Jurkat, Clone E6-1 (cell line): ENCODE measurements at regions not wholly inside any gene's neighbourhood (a gene's known extent, or its start where the extent isn't known, plus 50 kb on each side); places are given as distances from the start of the nearest gene placed in this dataset.

Source experiments
- DNase-seq: peaks from one replicate; pipeline ENCODE4 v3.0.0-alpha.2; 2011; ENCODE audit warnings: low read depth, low spot score
- H3K4me3 ChIP-seq: 2 replicates; pipeline ENCODE4 v1.5.1; 2011; ENCODE audit warnings: mild to moderate bottlenecking, low read length, control low read depth, moderate library complexity

DNA sequence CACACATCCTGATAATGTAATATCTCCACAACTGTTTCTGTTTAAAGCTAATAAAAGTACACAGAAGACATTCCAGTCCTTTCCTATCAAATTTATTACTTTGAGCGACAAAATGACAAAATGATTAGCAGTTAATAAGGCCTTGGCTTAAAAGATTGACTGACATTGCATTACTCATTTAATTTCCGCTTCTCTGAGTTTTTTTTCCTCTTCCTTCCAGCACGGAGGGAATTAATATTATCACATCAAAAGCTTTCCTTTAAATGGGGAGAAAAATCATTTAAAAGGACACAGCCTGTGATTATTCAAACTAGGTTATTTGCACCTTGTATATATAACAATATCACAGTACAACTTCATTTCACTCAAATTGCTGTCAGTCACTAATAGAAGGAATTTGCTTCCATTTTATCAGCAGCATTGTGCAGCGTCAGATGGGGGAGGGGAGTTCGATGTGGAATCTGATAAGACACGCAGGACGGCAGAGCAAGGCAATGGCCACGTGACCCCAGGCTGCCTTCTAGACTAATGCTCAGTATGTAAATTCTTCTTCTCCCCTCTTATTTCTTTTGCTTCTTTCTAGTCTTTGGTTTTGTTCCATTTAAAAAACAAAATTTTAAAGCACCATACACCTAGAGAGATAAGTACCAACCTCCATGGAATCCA, 400.5 kb downstream of the IRX1 start:
- H3K4me3 ChIP-seq: no peak overlapping the region
- DNase-seq: no peak

- H3K4me3 ChIP-seq: no peak overlapping the region
- no peak for DNase-seq
Observed at GRCh38 chr5:3996707-3997336, 401.2 kb downstream of the IRX1 start.

DNA sequence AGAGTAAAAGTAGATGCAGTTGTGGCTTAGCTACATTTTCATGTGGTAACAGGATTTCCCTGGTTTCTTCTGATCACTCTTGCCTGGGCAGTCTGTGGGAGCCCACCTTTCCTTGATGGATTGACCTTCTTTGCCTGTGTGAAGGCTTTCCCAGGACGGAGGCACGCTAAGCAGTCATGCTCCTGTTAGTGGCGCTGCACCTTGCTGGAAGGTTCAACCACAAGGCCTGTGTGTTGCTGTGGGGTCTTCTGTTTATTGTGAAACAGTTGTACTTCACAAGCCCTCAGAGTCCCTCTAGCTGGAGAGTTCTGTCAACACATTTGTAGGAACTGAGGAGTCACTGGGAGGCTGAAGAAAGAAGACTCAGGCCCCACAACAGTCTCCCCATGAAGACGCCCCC, 402.0 kb downstream of the IRX1 start:
- DNase-seq: no peak
- no peak overlapping the region for H3K4me3 ChIP-seq

DNA sequence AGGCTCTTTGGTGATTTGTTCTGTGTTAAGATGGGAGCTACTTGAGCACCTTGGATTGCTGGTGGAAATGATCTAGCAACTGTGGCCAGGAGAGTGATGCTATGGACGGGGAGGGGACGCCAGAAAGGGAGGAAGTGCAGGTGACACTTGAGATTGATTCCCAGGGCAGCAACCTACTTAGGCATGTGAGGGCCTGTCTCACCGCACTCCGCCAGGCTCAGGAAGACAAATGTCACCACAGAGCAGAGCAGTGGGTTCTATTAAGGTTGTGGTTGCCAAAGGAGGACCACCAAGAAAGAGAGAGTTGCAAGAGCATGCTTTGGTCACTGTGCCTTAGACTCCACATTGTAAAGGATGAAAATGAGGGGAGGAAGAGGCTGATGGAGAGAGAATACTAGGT, 404.3 kb downstream of the IRX1 start:
- DNase-seq: no peak
- H3K4me3 ChIP-seq: no peak overlapping the region

GRCh38 chr5:4001004-4001403, 405.4 kb downstream of the IRX1 start:
- no peak overlapping the region for H3K4me3 ChIP-seq
- no peak for DNase-seq

DNA sequence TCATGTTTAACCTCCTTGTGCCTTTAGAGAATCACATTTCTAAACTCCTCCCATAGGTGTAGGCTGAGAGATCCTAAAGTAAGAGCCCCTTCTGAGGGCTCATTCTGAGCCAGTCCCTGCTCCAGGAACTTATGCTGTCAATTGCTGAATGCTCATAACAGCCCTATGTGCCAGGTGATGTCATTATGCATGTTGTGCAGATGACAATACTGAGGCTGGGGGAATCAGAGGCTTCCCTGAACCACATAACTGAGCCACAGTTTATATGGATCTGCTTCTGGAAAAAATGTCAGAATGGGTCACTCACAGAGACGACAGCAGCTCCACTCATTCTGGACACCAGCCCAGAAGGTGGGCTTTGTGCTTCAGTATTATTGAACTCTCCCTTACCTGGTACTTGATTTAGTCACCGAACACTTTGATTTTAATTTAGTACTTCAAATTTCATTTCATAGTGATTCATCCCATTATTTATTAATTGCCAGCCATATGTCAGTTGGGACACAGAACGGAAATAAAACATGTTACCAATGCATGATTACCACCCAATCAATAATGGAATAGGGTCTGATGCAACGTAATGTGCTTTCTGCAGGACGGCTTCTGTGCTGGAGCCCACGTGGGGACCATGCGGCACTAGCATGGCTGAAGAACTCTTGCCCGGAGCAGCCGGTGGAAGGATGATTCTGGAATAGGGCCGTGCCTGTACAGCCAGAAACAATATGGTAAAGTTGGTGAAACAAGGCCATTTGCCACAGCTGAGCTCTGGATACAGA, 406.3 kb downstream of the IRX1 start:
- H3K4me3 ChIP-seq: no peak overlapping the region
- DNase-seq: no peak

DNA sequence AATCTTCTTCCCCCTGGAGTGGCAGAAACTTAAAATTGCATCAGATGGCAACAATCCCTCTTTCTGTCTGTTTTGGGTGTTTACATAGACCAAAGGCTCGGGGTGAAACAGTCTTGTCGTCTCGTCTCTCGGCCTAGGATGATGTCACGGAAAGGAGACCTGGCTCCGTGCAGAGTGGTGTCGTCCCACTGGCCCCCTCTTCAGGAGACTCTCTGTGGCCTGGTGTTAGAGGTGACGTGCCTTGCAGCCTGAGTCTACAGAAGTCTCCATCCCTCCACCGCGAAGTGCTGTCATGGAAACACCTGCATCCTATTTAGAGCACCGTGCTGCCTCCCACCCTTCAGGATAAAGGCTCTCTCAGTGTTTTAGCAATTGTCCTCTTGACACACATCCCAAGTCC, 409.7 kb downstream of the IRX1 start:
- H3K4me3 ChIP-seq: no peak overlapping the region
- DNase-seq: no peak

- no peak overlapping the region for H3K4me3 ChIP-seq
- no peak for DNase-seq
Observed at GRCh38 chr5:4007001-4007400, 411.4 kb downstream of the IRX1 start.

GRCh38 chr5:4011943-4012342, 416.3 kb downstream of the IRX1 start:
- H3K4me3 ChIP-seq: no peak overlapping the region
- no peak for DNase-seq

DNA sequence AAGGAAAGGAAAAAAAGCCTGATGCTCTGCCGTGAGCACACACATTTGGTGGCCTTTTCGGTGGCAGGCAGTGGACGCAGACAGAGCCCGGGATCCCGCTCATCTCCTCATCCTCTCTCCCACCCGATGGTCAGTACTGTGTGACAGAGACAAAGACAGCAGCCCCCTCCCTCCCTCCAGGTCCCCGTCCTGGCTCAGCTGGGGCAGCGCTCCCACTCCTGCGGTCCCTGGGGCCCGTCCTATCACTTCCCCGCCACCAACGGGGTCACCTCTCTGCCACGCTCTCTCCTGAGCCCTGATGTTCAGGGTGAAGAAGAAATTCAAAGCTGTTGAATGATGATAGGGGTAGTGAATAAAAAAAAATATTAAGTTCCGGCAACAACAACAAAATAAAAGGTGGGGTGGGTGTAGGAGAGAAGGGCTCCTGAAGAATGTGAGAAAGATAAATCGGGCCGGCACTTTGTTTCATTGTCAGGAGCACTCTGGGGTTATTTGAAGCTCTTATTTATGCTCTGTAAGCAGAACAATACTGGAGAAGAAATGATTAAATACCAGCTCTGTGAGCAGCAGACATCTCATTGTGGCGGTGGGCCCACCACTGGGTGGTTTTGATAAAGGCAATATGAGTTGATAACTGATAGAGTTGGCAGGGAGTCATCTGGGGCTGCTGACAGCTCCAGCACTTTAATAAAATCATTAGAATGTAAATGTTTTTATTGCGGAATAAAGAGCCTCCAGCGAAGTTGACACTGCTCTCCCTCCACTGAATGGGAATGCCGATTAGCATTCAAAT, 417.7 kb downstream of the IRX1 start:
- no peak for DNase-seq
- H3K4me3 ChIP-seq: no peak overlapping the region

DNA sequence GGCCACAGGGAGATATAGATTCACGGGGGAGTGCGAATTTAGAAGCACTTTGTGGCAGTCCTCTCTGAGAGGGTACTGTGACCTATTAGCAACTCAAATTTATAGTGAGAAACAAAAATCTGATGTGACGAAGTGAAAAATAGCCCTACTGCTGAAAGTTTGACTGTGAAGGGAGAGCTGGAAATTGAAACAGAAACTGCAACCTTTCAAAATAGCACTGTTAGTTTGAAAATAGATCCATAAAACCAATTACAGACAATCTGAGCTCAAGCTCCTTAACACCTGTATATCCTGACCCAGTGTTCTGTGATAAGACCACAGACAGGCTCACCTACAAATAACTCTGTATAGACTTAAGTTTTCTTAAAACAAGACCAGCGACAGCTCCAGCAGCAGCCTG, 420.1 kb downstream of the IRX1 start:
- no peak overlapping the region for H3K4me3 ChIP-seq

DNA sequence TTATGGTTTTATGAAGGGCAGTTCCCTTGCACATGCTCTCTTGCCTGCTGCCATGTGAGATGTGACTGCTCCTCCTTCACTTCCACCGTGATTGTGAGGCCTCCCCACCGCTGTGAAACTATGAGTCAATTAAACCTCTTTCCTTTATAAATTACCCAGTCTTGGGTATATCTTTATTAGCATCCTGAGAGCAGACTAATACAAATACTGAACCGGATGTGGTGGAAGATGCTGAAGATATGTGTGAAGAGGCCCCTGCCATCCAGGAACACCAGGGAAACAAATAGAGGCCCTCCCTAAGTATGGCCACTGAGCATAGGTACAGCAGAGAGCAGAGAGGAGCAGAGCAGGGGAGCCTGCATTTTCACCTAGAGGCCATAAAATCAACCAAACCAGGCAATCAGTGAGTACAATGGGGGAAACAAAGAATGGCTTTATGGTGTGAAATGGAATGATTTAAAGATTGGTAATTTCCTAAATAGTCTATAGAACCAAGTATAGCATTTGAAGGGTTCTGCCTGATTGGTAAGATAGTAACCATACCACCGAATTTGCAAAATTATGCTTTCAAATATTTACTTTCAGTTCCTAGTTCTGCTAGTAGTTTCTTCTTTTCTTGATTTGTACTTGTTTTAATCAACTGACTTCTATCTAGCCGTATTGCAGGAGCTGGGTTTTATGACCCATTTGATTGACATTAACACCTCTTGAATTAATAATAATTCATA, 421.6 kb downstream of the IRX1 start:
- DNase-seq: no peak
- H3K4me3 ChIP-seq: no peak overlapping the region

More for the DNA sequence above, 420.1 kb downstream of the IRX1 start:
- DNase-seq: no peak

GRCh38 chr5:4018007-4018406, 422.4 kb downstream of the IRX1 start:
- no peak for DNase-seq
- H3K4me3 ChIP-seq: no peak overlapping the region

- no peak for DNase-seq
- H3K4me3 ChIP-seq: no peak overlapping the region
Observed at GRCh38 chr5:4019009-4019769, 423.6 kb downstream of the IRX1 start.

DNA sequence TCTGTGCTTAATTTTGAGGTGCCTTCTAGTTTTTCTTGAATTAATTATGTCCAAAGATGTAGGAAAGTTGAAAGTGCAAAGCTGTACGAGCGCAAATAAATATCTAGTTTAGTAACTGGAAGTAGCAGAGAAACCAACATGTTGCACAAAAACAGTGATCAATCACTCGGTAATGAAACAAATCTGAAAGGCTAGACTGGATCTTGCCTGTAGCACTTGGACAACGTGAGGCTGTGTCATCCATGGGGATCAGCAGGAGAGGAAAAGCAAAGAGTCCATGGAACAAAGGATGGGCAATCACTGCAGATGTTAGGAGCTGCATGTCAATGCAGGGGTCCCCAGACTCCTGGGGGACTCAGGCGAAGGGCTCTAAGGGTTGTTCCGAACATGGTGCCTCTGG, 424.2 kb downstream of the IRX1 start:
- no peak for DNase-seq
- H3K4me3 ChIP-seq: no peak overlapping the region

- H3K4me3 ChIP-seq: no peak overlapping the region
- DNase-seq: no peak
Observed at GRCh38 chr5:4020400-4020799, 424.8 kb downstream of the IRX1 start.

- no peak for DNase-seq
- H3K4me3 ChIP-seq: no peak overlapping the region
Observed at GRCh38 chr5:4022056-4022670, 426.5 kb downstream of the IRX1 start.
